K562 (cell line): ENCODE measurements at regions not wholly inside any gene's neighbourhood (a gene's known extent, or its start where the extent isn't known, plus 50 kb on each side); places are given as distances from the start of the nearest gene placed in this dataset.
A peak's percentile ranks its signal among the peaks of the same experiment; 100 is the strongest.

Source experiments
- ATF1 ChIP-seq, 2 experiments: fragments of 450-650 bp in 1 of 2; IDR thresholded peaks; 2 replicates each; pipeline ENCODE4 v1.6.1; 2016; ENCODE audit warnings: missing compliant biosample characterization in 1 of 2, missing genetic modification characterization in 1 of 2
- CREB1 ChIP-seq, 2 experiments: sonication (generic) in 1 of 2; formaldehyde crosslinking in 1 of 2; IDR thresholded peaks; 2 replicates each; pipeline versions ENCODE4 v1.6.1 to v1.8.0; 2012 to 2022; ENCODE audit warnings: inconsistent platforms in 1 of 2, mild to moderate bottlenecking in 1 of 2, missing genetic modification reagents in 1 of 2, moderate library complexity in 1 of 2
- CREB3 ChIP-seq: fragments of 450-650 bp; conservative IDR thresholded peaks from 2 replicates; pipeline ENCODE4 v1.6.1; 2016; ENCODE audit warnings: missing genetic modification characterization, low read depth, mild to moderate bottlenecking, missing compliant biosample characterization, moderate library complexity
- E2F8 ChIP-seq: fragments of 450-650 bp; IDR thresholded peaks from 2 replicates; pipeline ENCODE4 v1.7.1; 2018; ENCODE audit warnings: mild to moderate bottlenecking, low read depth; ENCODE audit not compliant: partially characterized antibody
- ETV5 ChIP-seq: sonication (generic); formaldehyde crosslinking; IDR thresholded peaks from 2 replicates; pipeline ENCODE4 v1.4.0; 2020; ENCODE audit warnings: low read depth, mild to moderate bottlenecking, missing genetic modification reagents
- FOS ChIP-seq: IDR thresholded peaks from 3 replicates; pipeline ENCODE4 v1.6.1; 2011; ENCODE audit not compliant: insufficient read length; ENCODE audit errors: extremely low read depth
- FOXA3 ChIP-seq, 2 experiments: fragments of 450-650 bp in 1 of 2; sonication (generic) in 1 of 2; formaldehyde crosslinking; IDR thresholded peaks in 1 of 2; conservative IDR thresholded peaks in 1 of 2; 2 replicates each; pipeline versions ENCODE4 v1.4.0 to v1.8.0; 2020 to 2022; ENCODE audit warnings: mild to moderate bottlenecking in 2 of 2, missing genetic modification reagents in 1 of 2
- GABPB1 ChIP-seq: sonication (generic); formaldehyde crosslinking; IDR thresholded peaks from 2 replicates; pipeline ENCODE4 v1.8.0; 2022; ENCODE audit warnings: mild to moderate bottlenecking, missing genetic modification reagents
- HDAC8 ChIP-seq: fragments of 450-650 bp; IDR thresholded peaks from 2 replicates; pipeline ENCODE4 v1.6.1; 2016; ENCODE audit warnings: mild to moderate bottlenecking, missing genetic modification characterization, moderate library complexity, missing compliant biosample characterization
- NFE2L1 ChIP-seq: fragments of 450-650 bp; IDR thresholded peaks from 2 replicates; pipeline ENCODE4 v1.6.1; 2016; ENCODE audit warnings: missing genetic modification characterization, low read depth, mild to moderate bottlenecking, missing compliant biosample characterization, moderate library complexity, borderline replicate concordance
- NR0B1 ChIP-seq: fragments of 450-650 bp; IDR thresholded peaks from one replicate; pipeline ENCODE4 v1.6.1; 2018; ENCODE audit warnings: mild to moderate bottlenecking, moderate library complexity; ENCODE audit not compliant: partially characterized antibody
- PTBP1 ChIP-seq: fragments of 200-400 bp; formaldehyde crosslinking; IDR thresholded peaks from 2 replicates; pipeline ENCODE4 v1.6.1; 2017; ENCODE audit warnings: low read depth, low read length
- ZNF184 ChIP-seq: sonication (generic); formaldehyde crosslinking; IDR thresholded peaks from 2 replicates; pipeline ENCODE4 v1.5.0; 2020; ENCODE audit warnings: missing genetic modification reagents
- ZNF274 ChIP-seq: IDR thresholded peaks from 2 replicates; pipeline ENCODE4 v1.6.1; 2011; ENCODE audit warnings: low read depth, mild to moderate bottlenecking, low read length, moderate library complexity, borderline replicate concordance
- ZNF444 ChIP-seq: fragments of 250-450 bp; sonication (Bioruptor Pico); IDR thresholded peaks from 2 replicates; pipeline ENCODE4 v1.4.0; 2020; ENCODE audit warnings: mild to moderate bottlenecking, moderate library complexity
- ZNF639 ChIP-seq, 2 experiments: fragments of 200-800 bp in 1 of 2; sonication (Bioruptor generic) in 1 of 2; sonication (generic) in 1 of 2; formaldehyde crosslinking in 1 of 2; IDR thresholded peaks in 1 of 2; conservative IDR thresholded peaks in 1 of 2; 2 replicates each; pipeline versions ENCODE4 v1.5.0 to v1.6.1; 2016 to 2020; ENCODE audit warnings: missing compliant biosample characterization in 1 of 2, missing genetic modification characterization in 1 of 2, missing genetic modification reagents in 1 of 2

- TF ChIP-seq E2F8 (no peak), CREB3 (tag) (no peak), ZNF444 (CRISPR knock-in tag) (no peak), ETV5 (CRISPR knock-in tag) (no peak), ZNF274 (no peak), ATF1 (CRISPR knock-in tag; IDR thresholded peaks at IDR 0.05) (no peak), ATF1 (tag; IDR thresholded peaks at IDR 0.05) (0 out of 2 replicates have a peak, but pooled peaks have one; percentile 24), GABPB1 (CRISPR knock-in tag) (no peak), NR0B1 (no peak), NFE2L1 (tag) (no peak), PTBP1 (no peak), HDAC8 (tag) (peak; percentile 69; the same call in 1 of the 2 replicates), FOS (no peak), ZNF639 (CRISPR knock-in tag; conservative IDR thresholded peaks at IDR 0.05 in 1 of 2, IDR thresholded peaks at IDR 0.05 in 1 of 2) (peak in 1 of 2 experiments; percentile 92; a peak in 2 of 4 replicates), ZNF184 (CRISPR knock-in tag) (0 out of 2 replicates have a peak, but pooled peaks have one; percentile 31), CREB1 (IDR thresholded peaks at IDR 0.05) (no peak), CREB1 (CRISPR knock-in tag; IDR thresholded peaks at IDR 0.05) (no peak), FOXA3 (CRISPR knock-in tag; conservative IDR thresholded peaks at IDR 0.05 in 1 of 2, IDR thresholded peaks at IDR 0.05 in 1 of 2) (peak in 1 of 2 experiments; percentile 43; a peak in 1 of 4 replicates)
Observed at GRCh38 chr22:22752199-22752555, 107.8 kb downstream of the GGTLC2 start (continued).
